ENCODE measurements at regions not wholly inside any gene's neighbourhood (a gene's known extent, or its start where the extent isn't known, plus 50 kb on each side); places are given as distances from the start of the nearest gene placed in this dataset.

GRCh38 chr2:192345287-192345686 lies 150.6 kb upstream of the TMEFF2 start:
- Mint-ChIP-seq H3K36me3 (ENCODE audit: low read depth) (no peaks in the 10 kb centered on the region), H3K4me3 (no peak overlapping the region), H3K27me3 (ENCODE audit: low read depth, poor library complexity) (peaks cover 3% of the 10 kb centered on the region), H3K4me1 (no peaks in the 10 kb centered on the region), H3K9me3 (no peaks in the 10 kb centered on the region), H3K27ac (no peak overlapping the region)
- TF ChIP-seq CTCF (IDR thresholded peaks at IDR 0.05) = no peak
- no peak for DNase-seq

GRCh38 chr2:192333642-192334041 lies 138.9 kb upstream of the TMEFF2 start:
- no peak overlapping the region for H3K4me3 Mint-ChIP-seq
- H3K4me1 Mint-ChIP-seq = no peaks in the 10 kb centered on the region
- no peaks in the 10 kb centered on the region for H3K36me3 Mint-ChIP-seq (ENCODE audit: low read depth)
- no peak for DNase-seq
- H3K27me3 Mint-ChIP-seq (ENCODE audit: low read depth, poor library complexity) = peaks cover 12% of the 10 kb centered on the region
- H3K27ac Mint-ChIP-seq = no peak overlapping the region
- no peaks in the 10 kb centered on the region for H3K9me3 Mint-ChIP-seq
- TF ChIP-seq CTCF (IDR thresholded peaks at IDR 0.05) = no peak

GRCh38 chr2:192328297-192328696 lies 133.6 kb upstream of the TMEFF2 start:
- H3K27ac Mint-ChIP-seq = no peak overlapping the region
- no peaks in the 10 kb centered on the region for H3K4me1 Mint-ChIP-seq
- H3K9me3 Mint-ChIP-seq = no peaks in the 10 kb centered on the region
- H3K36me3 Mint-ChIP-seq (ENCODE audit: low read depth) = no peaks in the 10 kb centered on the region
- peaks cover 15% of the 10 kb centered on the region for H3K27me3 Mint-ChIP-seq (ENCODE audit: low read depth, poor library complexity)
- TF ChIP-seq CTCF (IDR thresholded peaks at IDR 0.05) = no peak
- no peak for DNase-seq
- no peak overlapping the region for H3K4me3 Mint-ChIP-seq

- no peak for DNase-seq
- no peak overlapping the region for H3K27ac Mint-ChIP-seq
- no peak for TF ChIP-seq CTCF (IDR thresholded peaks at IDR 0.05)
- no peaks in the 10 kb centered on the region for H3K36me3 Mint-ChIP-seq (ENCODE audit: low read depth)
- no peak overlapping the region for H3K4me3 Mint-ChIP-seq
- H3K27me3 Mint-ChIP-seq (ENCODE audit: low read depth, poor library complexity) = peaks cover 15% of the 10 kb centered on the region
- no peaks in the 10 kb centered on the region for H3K4me1 Mint-ChIP-seq
- no peaks in the 10 kb centered on the region for H3K9me3 Mint-ChIP-seq
These were observed 132.8 kb upstream of the TMEFF2 start for GRCh38 chr2:192327576-192327975.

GRCh38 chr2:192315543-192315942 lies 120.8 kb upstream of the TMEFF2 start:
- H3K27me3 Mint-ChIP-seq (ENCODE audit: low read depth, poor library complexity) = no peaks in the 10 kb centered on the region
- H3K27ac Mint-ChIP-seq = no peak overlapping the region
- no peaks in the 10 kb centered on the region for H3K4me1 Mint-ChIP-seq
- TF ChIP-seq CTCF (IDR thresholded peaks at IDR 0.05) = no peak
- no peak for DNase-seq
- H3K9me3 Mint-ChIP-seq = no peaks in the 10 kb centered on the region
- H3K4me3 Mint-ChIP-seq = no peak overlapping the region
- no peaks in the 10 kb centered on the region for H3K36me3 Mint-ChIP-seq (ENCODE audit: low read depth)

GRCh38 chr2:192314800-192315481 lies 120.2 kb upstream of the TMEFF2 start:
- Mint-ChIP-seq H3K4me3 (no peak overlapping the region), H3K36me3 (ENCODE audit: low read depth) (no peaks in the 10 kb centered on the region)
- TF ChIP-seq CTCF (IDR thresholded peaks at IDR 0.05) = no peak

More at GRCh38 chr2:192314800-192315481, 120.2 kb upstream of the TMEFF2 start:
- Mint-ChIP-seq H3K27me3 (ENCODE audit: low read depth, poor library complexity) (no peaks in the 10 kb centered on the region), H3K4me1 (no peaks in the 10 kb centered on the region), H3K9me3 (no peaks in the 10 kb centered on the region), H3K27ac (no peak overlapping the region)
- no peak for DNase-seq
